Right ventricle myocardium inferior (tissue), 1 donor: ENCODE measurements at regions not wholly inside any gene's neighbourhood (a gene's known extent, or its start where the extent isn't known, plus 50 kb on each side); places are given as distances from the start of the nearest gene placed in this dataset.
"Not testable (repeated sequence)": the region's sequence is repeated elsewhere in the genome, so short reads cannot be mapped to it uniquely, and the experiment has no call there.

Experiments used
- ATAC-seq: fragments of 200-7000 bp; cut with Tn5 transposase; one replicate; pipeline ENCODE4 v1.9.1; 2020; ENCODE audit warnings: mild to moderate bottlenecking, moderate library complexity
- DNase-seq: peaks from one replicate; pipeline ENCODE4 v3.0.0; 2021; ENCODE audit errors: missing footprints
- intact Hi-C: fragments of 100-400 bp; cut with DNase I; formaldehyde crosslinking; loops from one replicate; pipeline ENCODE4 v1.11.0; 2022
- donor health status: DM: no; HTN: yes; CAD: no; lungs with severe emphysema.

DNA sequence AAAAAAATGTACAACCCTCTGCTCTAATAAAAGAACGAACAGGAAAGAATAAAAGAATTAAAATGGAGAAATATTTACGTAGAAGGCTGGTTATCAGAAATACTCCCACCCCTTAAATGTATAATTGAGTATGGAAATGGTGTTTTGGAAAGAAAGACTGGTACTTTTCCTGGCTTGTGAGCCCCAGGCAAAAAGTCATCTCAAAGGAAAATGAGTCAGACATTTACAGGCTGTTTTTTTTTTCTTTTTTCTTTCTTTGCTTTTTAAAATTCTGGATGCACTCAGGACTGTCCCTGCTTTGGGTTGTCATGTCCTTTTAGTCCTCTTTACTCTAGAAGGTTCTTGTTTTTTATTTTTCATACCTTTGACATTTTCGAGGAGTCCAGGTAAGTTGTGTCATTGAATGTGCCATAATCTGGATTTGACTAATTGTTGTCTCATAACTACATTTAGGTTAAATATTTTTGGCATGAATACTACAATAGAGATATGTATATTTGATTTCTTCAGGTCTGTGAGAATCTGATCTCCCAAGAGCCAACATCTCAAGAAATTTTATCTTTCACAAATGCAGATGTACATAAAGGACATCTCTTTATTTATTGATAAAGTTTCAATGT lies 313.0 kb upstream of the GLI3 start:
- no peak for ATAC-seq
- no peak for DNase-seq
- intact Hi-C loops: no loop called here

GRCh38 chr7:42548816-42549611 lies 312.0 kb upstream of the GLI3 start:
- intact Hi-C loops: no loop called here
- no peak for ATAC-seq
- DNase-seq: no peak

GRCh38 chr7:42545049-42545724 lies 308.2 kb upstream of the GLI3 start:
- ATAC-seq (no peak), DNase-seq (no peak)
- intact Hi-C loops: no loop called here

- ATAC-seq (no peak), DNase-seq (no peak)
- intact Hi-C loops: no loop called here
Measured at GRCh38 chr7:42543953-42544352, 306.9 kb upstream of the GLI3 start.

DNA sequence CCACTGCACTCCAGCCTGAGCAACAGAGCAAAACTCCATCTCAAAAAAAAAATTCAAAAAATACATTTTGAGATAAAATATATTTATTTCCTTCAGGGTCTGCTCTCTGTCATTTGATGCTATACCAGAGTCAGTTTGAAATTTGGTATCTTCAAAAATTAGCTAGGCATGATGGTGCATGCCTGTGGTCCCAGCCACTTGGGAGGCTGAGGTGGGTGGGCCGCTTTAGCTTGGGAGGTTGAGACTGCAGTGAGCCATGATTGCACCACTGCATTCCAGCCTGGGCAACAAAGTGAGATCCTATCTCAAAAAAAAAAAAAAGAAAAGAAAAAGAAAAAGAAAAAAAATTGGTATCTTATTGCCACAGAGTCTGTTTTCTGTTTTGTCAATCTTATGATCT lies 305.4 kb upstream of the GLI3 start:
- ATAC-seq, intact Hi-C loops: not testable (repeated sequence)

DNA sequence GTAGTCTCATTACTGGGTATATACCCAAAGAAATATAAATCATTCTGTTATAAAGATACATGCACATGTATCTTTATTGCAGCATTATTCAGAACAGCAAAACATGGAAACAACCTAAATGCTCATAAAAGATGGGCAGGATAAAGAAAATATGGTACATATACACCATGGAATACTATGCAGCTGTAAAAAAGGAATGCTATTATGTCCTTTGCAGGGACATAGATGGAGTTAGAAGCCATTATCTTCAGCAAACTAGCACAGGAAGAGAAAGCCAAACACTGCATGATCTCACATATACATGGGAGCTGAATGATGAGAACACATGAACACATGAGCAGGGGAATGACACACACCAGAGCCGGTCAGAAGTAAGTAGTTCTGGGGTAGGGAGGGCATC lies 297.4 kb upstream of the GLI3 start:
- ATAC-seq (no peak), DNase-seq (no peak)
- intact Hi-C loops: no loop called here

More for the DNA sequence above, 305.4 kb upstream of the GLI3 start:
- DNase-seq: not testable (repeated sequence)

- no peak for ATAC-seq
- DNase-seq: no peak
- intact Hi-C loops: no loop called here
Measured at GRCh38 chr7:42527004-42527403, 290.0 kb upstream of the GLI3 start.

- no peak for ATAC-seq
- no peak for DNase-seq
- intact Hi-C loops: no loop called here
Measured at GRCh38 chr7:42522227-42522991, 285.4 kb upstream of the GLI3 start.

GRCh38 chr7:42511027-42511426 lies 274.0 kb upstream of the GLI3 start:
- ATAC-seq: no peak
- intact Hi-C loops: no loop called here

GRCh38 chr7:42506097-42506496 lies 269.1 kb upstream of the GLI3 start:
- no peak for ATAC-seq
- intact Hi-C loops: no loop called here
- no peak for DNase-seq

More at GRCh38 chr7:42511027-42511426, 274.0 kb upstream of the GLI3 start:
- DNase-seq: no peak

- ATAC-seq (no peak), DNase-seq (no peak)
- intact Hi-C loops: no loop called here
Measured at GRCh38 chr7:42502022-42502421, 265.0 kb upstream of the GLI3 start.

- DNase-seq (no peak), ATAC-seq (no peak)
- intact Hi-C loops: no loop called here
Measured at GRCh38 chr7:42495256-42495655, 258.2 kb upstream of the GLI3 start.

DNA sequence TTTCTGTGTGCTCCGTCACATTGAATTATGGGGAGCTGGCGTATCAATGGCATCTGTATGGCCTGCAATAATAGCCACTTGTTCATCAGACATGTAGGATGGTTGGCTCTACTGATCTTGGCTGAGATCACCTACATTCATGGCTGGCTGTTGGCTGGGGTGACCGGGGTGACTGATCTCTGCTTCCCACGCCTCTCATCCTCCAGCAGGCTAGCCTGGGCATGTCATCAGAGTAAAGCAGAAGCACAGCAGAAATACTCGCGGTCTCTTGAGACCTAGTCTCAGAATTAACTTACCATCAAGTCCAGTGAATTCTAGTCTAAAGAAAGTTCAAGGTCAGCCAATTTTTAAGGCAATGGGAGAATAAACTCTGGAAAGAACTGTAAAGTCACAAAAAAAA lies 257.7 kb upstream of the GLI3 start:
- intact Hi-C loops: no loop called here
- ATAC-seq (no peak), DNase-seq (peak; percentile 44)

- intact Hi-C loops: no loop called here
- ATAC-seq: no peak
- peak; percentile 50 for DNase-seq
Measured at GRCh38 chr7:42494199-42494710, 257.2 kb upstream of the GLI3 start.

DNA sequence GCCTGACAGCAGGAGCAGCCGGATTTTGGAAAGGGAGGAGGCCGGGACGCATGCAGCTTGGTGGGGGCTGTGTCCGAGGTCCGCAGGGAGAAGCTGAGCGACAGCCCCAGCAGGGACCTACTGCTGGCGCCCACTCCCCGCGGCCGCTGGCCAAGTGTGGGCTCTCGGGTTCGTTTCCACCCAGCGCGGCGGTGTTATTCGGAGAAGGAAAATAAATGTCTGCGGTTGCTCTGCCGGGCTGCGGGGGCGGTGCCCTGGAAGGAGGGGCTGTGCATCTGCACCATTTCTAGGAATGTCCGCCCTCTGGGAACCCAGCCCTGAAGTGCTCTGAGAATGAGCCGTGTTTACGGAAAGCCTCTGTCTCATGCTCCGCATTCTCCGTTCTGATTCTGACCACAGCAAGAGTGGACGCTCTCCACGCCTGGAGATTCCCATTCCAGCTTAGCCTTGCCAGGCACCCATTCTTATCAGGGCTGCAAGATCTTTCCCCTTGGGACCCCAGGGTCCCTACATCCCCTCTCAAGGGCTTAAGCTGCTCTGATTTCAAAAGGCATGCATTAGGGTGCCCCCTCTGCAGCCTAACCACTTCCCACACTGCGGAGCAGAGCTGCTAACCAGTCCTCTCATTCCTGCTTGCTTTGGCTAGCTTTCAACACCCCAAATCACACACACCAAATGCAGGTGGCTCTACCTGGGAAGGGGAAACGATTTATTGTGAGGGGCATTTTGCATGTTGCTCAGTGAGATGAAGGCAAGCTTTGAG lies 256.6 kb upstream of the GLI3 start:
- intact Hi-C loops: no loop called here
- peak; percentile 74 for DNase-seq
- peak; percentile 95 for ATAC-seq

DNA sequence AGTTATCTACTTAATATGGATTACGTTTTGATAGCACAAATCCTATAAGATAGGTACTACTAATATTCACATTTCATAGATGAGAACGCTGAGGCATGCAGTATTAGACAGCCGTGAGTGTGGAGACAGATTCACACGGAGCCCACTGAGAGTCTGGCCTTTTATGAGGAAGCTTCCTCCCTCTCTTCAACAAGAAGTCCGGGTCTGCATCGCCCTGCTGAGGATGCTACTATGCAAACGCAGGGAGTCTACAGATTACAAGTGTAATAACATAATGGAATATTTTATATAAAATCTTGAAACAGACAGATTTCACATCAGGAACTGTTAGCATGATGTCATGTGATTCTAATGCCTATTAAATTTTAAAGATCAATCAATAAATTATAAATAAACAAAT lies 255.9 kb upstream of the GLI3 start:
- intact Hi-C loops: no loop called here
- DNase-seq (no peak), ATAC-seq (no peak)

GRCh38 chr7:42491106-42491505 lies 254.1 kb upstream of the GLI3 start:
- intact Hi-C loops: no loop called here
- DNase-seq (no peak), ATAC-seq (no peak)

GRCh38 chr7:42489299-42489698 lies 252.3 kb upstream of the GLI3 start:
- no peak for ATAC-seq
- no peak for DNase-seq
- intact Hi-C loops: no loop called here
